K562 (cell line): ENCODE measurements at regions not wholly inside any gene's neighbourhood (a gene's known extent, or its start where the extent isn't known, plus 50 kb on each side); places are given as distances from the start of the nearest gene placed in this dataset.

Source experiments
- ATAC-seq: fragments of 200-7000 bp; cut with Tn5 transposase; 3 replicates; pipeline ENCODE4 v1.9.1; 2020; ENCODE audit warnings: moderate library complexity
- BruUV-seq: library from RNA; stranded (reverse); fragments of 400-500 nt; replicated peaks from 2 replicates; lab custom pipeline; 2021; lab: Mats Ljungman, UMichigan
- CTCF ChIA-PET: fragments of 300-600 bp; formaldehyde crosslinking; extraction: SDS; loops from one replicate; lab custom pipeline; 2021; ENCODE audit warnings: low intra/inter-chr PET ratio; lab: Yijun Ruan, JAX
- POLR2A ChIA-PET: fragments of 300-600, 350-650 bp; sonication (Branson Sonifier 250); formaldehyde crosslinking; extraction: SDS; loops from one replicate; lab custom pipeline; 2021; ENCODE audit warnings: antibody characterized with exemption, inconsistent platforms; lab: Yijun Ruan, JAX
- DNase-seq, 4 experiments: peaks; one replicate each; pipeline versions ENCODE4 v3.0.0 to v3.0.0-alpha.2; 2011 to 2018; ENCODE audit warnings: low spot score in 3 of 4, mixed read lengths in 3 of 4; ENCODE audit errors: extremely low read depth in 1 of 4
- FAIRE-seq: peaks from 2 replicates; lab custom pipeline; 2011; peaks lifted over from hg19 to GRCh38; lab: Jason Lieb, UNC
- H2AFZ ChIP-seq: 2 replicates; pipeline ENCODE4 v1.6.0; 2011; ENCODE audit warnings: low read depth, low read length, control low read depth, inconsistent platforms
- H3K27ac ChIP-seq: fragments of 200-600 bp; 3 replicates; pipeline ENCODE4 v1.8.0; 2011; ENCODE audit warnings: low read depth, mild to moderate bottlenecking, control low read depth, inconsistent platforms, low read length, moderate library complexity, mixed read lengths; ENCODE audit errors: extremely low read depth
- H3K27me3 ChIP-seq, 2 experiments: fragments of 300-600 bp in 1 of 2; 2 replicates in 1 of 2; 3 replicates in 1 of 2; pipeline versions ENCODE4 v1.6.0 to v1.8.0; 2011; ENCODE audit warnings: inconsistent platforms in 2 of 2, low read length in 2 of 2, mild to moderate bottlenecking in 1 of 2, mixed read lengths in 1 of 2, moderate library complexity in 1 of 2; ENCODE audit not compliant: control insufficient read depth in 2 of 2, insufficient read depth in 2 of 2
- H3K36me3 ChIP-seq: fragments of 300-600 bp; 3 replicates; pipeline ENCODE4 v1.8.0; 2011; ENCODE audit warnings: mild to moderate bottlenecking, low read length, inconsistent platforms; ENCODE audit not compliant: control insufficient read depth, insufficient read depth
- H3K4me1 ChIP-seq, 2 experiments: fragments of 200-600 bp in 1 of 2; replicated peaks in 1 of 2; 2 replicates in 1 of 2; 3 replicates in 1 of 2; pipeline versions ENCODE4 v1.5.1 to v1.8.0; 2011; ENCODE audit warnings: inconsistent platforms in 2 of 2, low read length in 2 of 2, mild to moderate bottlenecking in 1 of 2, mixed read lengths in 1 of 2, moderate library complexity in 1 of 2; ENCODE audit not compliant: control insufficient read depth in 2 of 2, insufficient read depth in 2 of 2
- H3K4me2 ChIP-seq: 2 replicates; pipeline ENCODE4 v1.6.1; 2011; ENCODE audit warnings: low read length, control low read depth, inconsistent platforms, mixed read lengths; ENCODE audit not compliant: insufficient read depth
- H3K4me3 ChIP-seq: fragments of 200-600 bp; sonication (generic), shearing (Covaris generic); 2 replicates; pipeline ENCODE4 v1.5.1; 2016; ENCODE audit warnings: control low read depth, inconsistent platforms
- H3K79me2 ChIP-seq: fragments of 200-600 bp; 3 replicates; pipeline ENCODE4 v1.8.0; 2011; ENCODE audit warnings: low read length, inconsistent platforms; ENCODE audit not compliant: control insufficient read depth, insufficient read depth
- H3K9ac ChIP-seq, 2 experiments: 2 replicates each; pipeline versions ENCODE4 v1.6.0 to v1.6.1; 2011; ENCODE audit warnings: low read depth in 2 of 2, low read length in 2 of 2, control low read depth in 1 of 2, inconsistent platforms in 1 of 2, mild to moderate bottlenecking in 1 of 2, mixed read lengths in 1 of 2; ENCODE audit not compliant: insufficient read depth in 1 of 2
- H3K9me1 ChIP-seq: one replicate; pipeline ENCODE4 v1.6.0; 2011; ENCODE audit warnings: inconsistent platforms, mild to moderate bottlenecking, low read length, moderate library complexity; ENCODE audit not compliant: control insufficient read depth, insufficient read depth
- H3K9me3 ChIP-seq: replicated peaks from 2 replicates; pipeline ENCODE4 v1.5.1; 2011; ENCODE audit warnings: low read depth, low read length, inconsistent platforms; ENCODE audit not compliant: control insufficient read depth, insufficient read depth
- H4K20me1 ChIP-seq: replicated peaks from 2 replicates; pipeline ENCODE4 v1.6.1; 2011; ENCODE audit warnings: low read length, inconsistent platforms, mixed read lengths; ENCODE audit not compliant: control insufficient read depth, insufficient read depth
- BMI1 ChIP-seq: fragments of 150-350 bp; IDR thresholded peaks from 2 replicates; pipeline ENCODE4 v1.6.1; 2014; ENCODE audit warnings: low read length
- E2F3 ChIP-seq: fragments of 250-450 bp; sonication (Bioruptor Pico); IDR thresholded peaks from 2 replicates; pipeline ENCODE4 v1.4.0; 2020; ENCODE audit warnings: mild to moderate bottlenecking
- MCM2 ChIP-seq: fragments of 450-650 bp; IDR thresholded peaks from 2 replicates; pipeline ENCODE4 v1.6.1; 2017; ENCODE audit warnings: low read depth, mild to moderate bottlenecking
- MED1 ChIP-seq: sonication (generic); formaldehyde crosslinking; IDR thresholded peaks from 2 replicates; pipeline ENCODE4 v1.8.1; 2023; ENCODE audit warnings: missing genetic modification reagents, borderline replicate concordance
- PML ChIP-seq: IDR thresholded peaks from 2 replicates; pipeline ENCODE4 v1.6.1; 2012; ENCODE audit warnings: low read length, inconsistent platforms
- RCOR1 ChIP-seq, 2 experiments: IDR thresholded peaks; 2 replicates each; pipeline ENCODE4 v1.6.1; 2012; ENCODE audit warnings: low read depth in 2 of 2, low read length in 2 of 2, borderline replicate concordance in 1 of 2, improper control_type of control experiment in 1 of 2
- SRSF1 ChIP-seq: fragments of 200-400 bp; formaldehyde crosslinking; IDR thresholded peaks from 2 replicates; pipeline ENCODE4 v1.6.1; 2017; ENCODE audit warnings: mild to moderate bottlenecking, low read depth, low read length, moderate library complexity
- WGBS: fragments of 100-300 bp; shearing (Covaris generic); methylation state at CpG from one replicate; pipeline ENCODE4 v1.1.6; 2016; ENCODE audit warnings: low coverage, mixed read lengths; ENCODE audit not compliant: insufficient coverage; ENCODE audit errors: missing lambda C conversion rate; 5-methylcytosine and 5-hydroxymethylcytosine counted together
- in situ Hi-C: fragments of 300-500 bp; cut with MboI; formaldehyde crosslinking; loops from 4 replicates; pipeline ENCODE4 v1.15.0; 2018; ENCODE audit warnings: inconsistent platforms, mixed read lengths
- intact Hi-C: fragments of 100-400 bp; cut with micrococcal nuclease; formaldehyde crosslinking; loops from 2 replicates; pipeline ENCODE4 v1.14.2; 2022
- TF ChIP-seq, protein P1 (sequence below): sonication (generic); formaldehyde crosslinking; IDR thresholded peaks from 2 replicates; pipeline ENCODE4 v1.8.0; 2022; ENCODE audit warnings: mild to moderate bottlenecking, missing genetic modification reagents, borderline replicate concordance

- TF ChIP-seq, protein P1, sequence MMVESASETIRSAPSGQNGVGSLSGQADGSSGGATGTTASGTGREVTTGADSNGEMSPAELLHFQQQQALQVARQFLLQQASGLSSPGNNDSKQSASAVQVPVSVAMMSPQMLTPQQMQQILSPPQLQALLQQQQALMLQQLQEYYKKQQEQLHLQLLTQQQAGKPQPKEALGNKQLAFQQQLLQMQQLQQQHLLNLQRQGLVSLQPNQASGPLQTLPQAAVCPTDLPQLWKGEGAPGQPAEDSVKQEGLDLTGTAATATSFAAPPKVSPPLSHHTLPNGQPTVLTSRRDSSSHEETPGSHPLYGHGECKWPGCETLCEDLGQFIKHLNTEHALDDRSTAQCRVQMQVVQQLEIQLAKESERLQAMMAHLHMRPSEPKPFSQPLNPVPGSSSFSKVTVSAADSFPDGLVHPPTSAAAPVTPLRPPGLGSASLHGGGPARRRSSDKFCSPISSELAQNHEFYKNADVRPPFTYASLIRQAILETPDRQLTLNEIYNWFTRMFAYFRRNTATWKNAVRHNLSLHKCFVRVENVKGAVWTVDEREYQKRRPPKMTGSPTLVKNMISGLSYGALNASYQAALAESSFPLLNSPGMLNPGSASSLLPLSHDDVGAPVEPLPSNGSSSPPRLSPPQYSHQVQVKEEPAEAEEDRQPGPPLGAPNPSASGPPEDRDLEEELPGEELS (CRISPR knock-in tag): no peak
These were observed 421.1 kb downstream of the VRK1 start (continued) for GRCh38 chr14:97218274-97218673.

DNA sequence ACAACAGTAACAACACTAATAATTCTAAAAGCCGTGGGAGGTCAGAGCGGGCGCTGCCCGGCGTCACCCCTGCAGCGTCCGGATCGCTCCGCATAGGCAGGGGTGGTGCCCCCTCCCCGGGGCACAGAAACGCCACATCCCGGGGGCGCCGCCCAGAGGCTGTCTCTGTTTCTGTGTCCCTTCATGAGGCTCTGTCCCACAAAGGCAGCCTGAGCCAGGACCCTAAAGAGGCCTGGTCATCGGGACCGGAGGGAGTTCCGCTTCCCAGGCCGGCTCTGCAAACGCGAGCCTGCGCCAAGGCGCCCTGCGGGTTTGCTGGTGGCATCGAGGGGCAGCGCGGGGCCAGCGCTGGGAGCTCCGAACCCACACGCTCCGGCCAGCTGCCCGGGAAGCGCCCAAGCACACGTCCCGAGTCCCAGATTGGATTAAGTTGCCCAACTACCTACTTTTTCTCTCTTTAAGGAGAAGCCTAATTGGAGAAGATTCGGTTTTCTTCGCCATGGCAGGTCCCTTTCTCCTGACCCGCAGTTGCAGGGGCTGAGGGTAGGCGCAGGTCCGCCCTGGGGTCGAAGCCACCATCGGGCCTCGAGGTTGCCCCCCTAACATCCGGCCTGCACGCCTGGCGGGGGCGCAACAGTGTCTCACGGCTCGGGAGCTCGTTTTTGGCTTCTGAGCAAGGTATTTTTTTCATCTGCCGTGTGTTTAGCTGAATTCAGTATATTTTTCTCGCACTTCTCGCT, 421.7 kb downstream of the VRK1 start:
- Histone ChIP-seq H3K9ac (no peak overlapping the region), H3K36me3 (no peaks in the 10 kb centered on the region), H3K4me1 (peaks cover 0 to 11% of the 10 kb centered on the region in 2 experiments; a peak in 2 of 5 replicates), H3K9me1 (no peaks in the 10 kb centered on the region), H3K27ac (no peak overlapping the region), H4K20me1 (no peaks in the 10 kb centered on the region), H3K27me3 (no peaks in the 10 kb centered on the region; a peak in 1 of 5 replicates), H3K9me3 (no peaks in the 10 kb centered on the region), H3K4me2 (no peak overlapping the region), H3K4me3 (no peak overlapping the region), H3K79me2 (no peaks in the 10 kb centered on the region), H2AFZ (no peak overlapping the region)
- no TSS peak for BruUV-seq
- intact Hi-C loops: no loop called here
- TF ChIP-seq BMI1 (no peak), SRSF1 (no peak), E2F3 (CRISPR knock-in tag) (no peak), RCOR1 (IDR thresholded peaks at IDR 0.05; ENCODE audit: borderline replicate concordance in 1 of 2, low read depth in 2 of 2, low read length in 2 of 2) (no peak), PML (no peak), MED1 (CRISPR knock-in tag) (no peak), MCM2 (no peak)
- POLR2A ChIA-PET: no interaction called here
- FAIRE-seq (no peak), DNase-seq (no peak), ATAC-seq (no peak)
- in situ Hi-C loops: no loop called here
- CTCF ChIA-PET: interaction anchor here (0.7 kb wide), 1 partner anchor 15 kb away, joined by 3 read pairs; no protein-coding TSS in a partner anchor
- 11% methylated on average over 38 of the region's 52 CpGs for WGBS
